Fibroblast of lung (primary cell): ENCODE measurements at regions not wholly inside any gene's neighbourhood (a gene's known extent, or its start where the extent isn't known, plus 50 kb on each side); places are given as distances from the start of the nearest gene placed in this dataset.

Source experiments
- DNase-seq, 2 donors: peaks; one replicate each; pipeline versions ENCODE4 v3.0.0 to v3.0.0-alpha.2; 2010; ENCODE audit warnings: low read depth in 2 of 2
- H2AFZ ChIP-seq: 2 replicates; pipeline ENCODE4 v1.5.1; 2012; ENCODE audit warnings: low read length, control low read depth, inconsistent platforms
- H3K27ac ChIP-seq: 2 replicates; pipeline ENCODE4 v1.5.1; 2011; ENCODE audit warnings: low read length, control low read depth; ENCODE audit not compliant: insufficient read depth
- H3K27me3 ChIP-seq: 2 replicates; pipeline ENCODE4 v1.5.1; 2011; ENCODE audit warnings: mild to moderate bottlenecking, low read length; ENCODE audit not compliant: control insufficient read depth, insufficient read depth
- H3K36me3 ChIP-seq: 2 replicates; pipeline ENCODE4 v1.5.1; 2011; ENCODE audit warnings: low read length; ENCODE audit not compliant: control insufficient read depth, insufficient read depth
- H3K4me1 ChIP-seq: 2 replicates; pipeline ENCODE4 v1.5.1; 2011; ENCODE audit warnings: low read length; ENCODE audit not compliant: control insufficient read depth, insufficient read depth; ENCODE audit errors: extremely low read depth
- H3K4me2 ChIP-seq: 2 replicates; pipeline ENCODE4 v1.5.1; 2011; ENCODE audit warnings: low read length, control low read depth; ENCODE audit not compliant: insufficient read depth; ENCODE audit errors: extremely low read depth
- H3K4me3 ChIP-seq, 4 experiments: fragments of 200-600 bp in 1 of 4; sonication (generic) in 1 of 4; replicated peaks in 1 of 4; 2 replicates each; pipeline ENCODE4 v1.5.1; 2011 to 2016; ENCODE audit warnings: low read length in 4 of 4, low read depth in 3 of 4, mild to moderate bottlenecking in 3 of 4, control low read depth in 2 of 4, inconsistent platforms in 1 of 4, mixed read lengths in 1 of 4; ENCODE audit not compliant: insufficient read depth in 1 of 4; ENCODE audit errors: control extremely low read depth in 1 of 4
- H3K79me2 ChIP-seq: 2 replicates; pipeline ENCODE4 v1.5.1; 2012; ENCODE audit warnings: mild to moderate bottlenecking, low read length, inconsistent platforms; ENCODE audit not compliant: control insufficient read depth, insufficient read depth
- H3K9ac ChIP-seq: 2 replicates; pipeline ENCODE4 v1.5.1; 2011; ENCODE audit warnings: mild to moderate bottlenecking, low read length, control low read depth; ENCODE audit not compliant: insufficient read depth
- H3K9me3 ChIP-seq: 2 replicates; pipeline ENCODE4 v1.5.1; 2012; ENCODE audit warnings: low read depth, low read length; ENCODE audit not compliant: control insufficient read depth, insufficient read depth
- H4K20me1 ChIP-seq: 2 replicates; pipeline ENCODE4 v1.5.1; 2011; ENCODE audit warnings: low read length; ENCODE audit not compliant: control insufficient read depth, insufficient read depth; ENCODE audit errors: extremely low read depth
- CTCF ChIP-seq, 2 donors: IDR thresholded peaks in 1 of 2; conservative IDR thresholded peaks in 1 of 2; 1 replicate in 1 of 2; 2 replicates in 1 of 2; pipeline ENCODE4 v1.5.1; 2011 to 2012; ENCODE audit warnings: low read length in 2 of 2, control low read depth in 1 of 2, inconsistent platforms in 1 of 2, low read depth in 1 of 2, mild to moderate bottlenecking in 1 of 2
- EZH2 ChIP-seq: IDR thresholded peaks from 2 replicates; pipeline ENCODE4 v1.5.1; 2012; ENCODE audit warnings: low read length, control low read depth, mild to moderate bottlenecking; ENCODE audit errors: missing control alignments

DNA sequence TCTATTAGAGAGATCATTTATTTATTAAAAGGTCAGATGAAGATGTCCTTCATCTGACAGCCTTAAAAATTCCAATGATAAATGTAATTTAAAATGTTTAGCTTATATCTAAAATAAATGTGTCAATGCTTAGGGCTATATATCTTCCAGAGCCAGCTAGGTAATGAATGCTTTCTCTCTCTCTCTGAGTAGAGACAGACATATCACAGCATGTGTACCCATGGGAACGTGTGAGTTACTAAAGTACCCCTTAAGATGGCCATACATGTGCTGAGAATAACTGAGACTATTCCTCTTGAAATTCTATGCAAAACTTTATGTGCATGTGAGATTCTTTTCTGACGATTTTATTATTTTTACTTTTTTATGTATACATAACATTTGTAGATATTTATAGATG, 420.9 kb upstream of the ST6GAL2 start:
- H3K9me3 ChIP-seq = no peaks in the 10 kb centered on the region
- no peak overlapping the region for H2AFZ ChIP-seq
- no peaks in the 10 kb centered on the region for H3K27me3 ChIP-seq
- H4K20me1 ChIP-seq = no peaks in the 10 kb centered on the region
- H3K9ac ChIP-seq = no peak overlapping the region
- H3K36me3 ChIP-seq = no peaks in the 10 kb centered on the region
- no peak overlapping the region for H3K4me2 ChIP-seq
- DNase-seq = no peak
- TF ChIP-seq EZH2 = no peak
- no peak for TF ChIP-seq CTCF (conservative IDR thresholded peaks at IDR 0.05 in 1 of 2, IDR thresholded peaks at IDR 0.05 in 1 of 2; ENCODE audit: low read depth in 1 of 2, low read length in 2 of 2)
- no peaks in the 10 kb centered on the region for H3K4me1 ChIP-seq
- no peak overlapping the region for H3K27ac ChIP-seq
- no peak overlapping the region for H3K4me3 ChIP-seq
- no peaks in the 10 kb centered on the region for H3K79me2 ChIP-seq

GRCh38 chr2:107308835-107309234, 422.9 kb upstream of the ST6GAL2 start:
- DNase-seq = no peak
- Histone ChIP-seq H3K4me2 (no peak overlapping the region), H3K27me3 (no peaks in the 10 kb centered on the region), H3K9me3 (no peaks in the 10 kb centered on the region), H3K79me2 (no peaks in the 10 kb centered on the region), H3K4me3 (no peak overlapping the region), H3K4me1 (no peaks in the 10 kb centered on the region), H3K36me3 (no peaks in the 10 kb centered on the region), H4K20me1 (no peaks in the 10 kb centered on the region), H3K9ac (no peak overlapping the region), H2AFZ (no peak overlapping the region), H3K27ac (no peak overlapping the region)
- TF ChIP-seq EZH2 = no peak
- no peak for TF ChIP-seq CTCF (conservative IDR thresholded peaks at IDR 0.05 in 1 of 2, IDR thresholded peaks at IDR 0.05 in 1 of 2; ENCODE audit: low read depth in 1 of 2, low read length in 2 of 2)

GRCh38 chr2:107312240-107312639, 426.3 kb upstream of the ST6GAL2 start:
- no peak overlapping the region for H2AFZ ChIP-seq
- TF ChIP-seq EZH2 = no peak
- no peak for TF ChIP-seq CTCF (conservative IDR thresholded peaks at IDR 0.05 in 1 of 2, IDR thresholded peaks at IDR 0.05 in 1 of 2; ENCODE audit: low read depth in 1 of 2, low read length in 2 of 2)
- H3K9me3 ChIP-seq = no peaks in the 10 kb centered on the region
- no peaks in the 10 kb centered on the region for H3K79me2 ChIP-seq
- H3K36me3 ChIP-seq = no peaks in the 10 kb centered on the region
- H4K20me1 ChIP-seq = no peaks in the 10 kb centered on the region
- no peak overlapping the region for H3K4me3 ChIP-seq
- H3K4me1 ChIP-seq = no peaks in the 10 kb centered on the region
- DNase-seq = no peak
- H3K9ac ChIP-seq = no peak overlapping the region
- H3K4me2 ChIP-seq = no peak overlapping the region
- no peak overlapping the region for H3K27ac ChIP-seq
- H3K27me3 ChIP-seq = no peaks in the 10 kb centered on the region
